ENCODE measurements at regions not wholly inside any gene's neighbourhood (a gene's known extent, or its start where the extent isn't known, plus 50 kb on each side); places are given as distances from the start of the nearest gene placed in this dataset.

DNA sequence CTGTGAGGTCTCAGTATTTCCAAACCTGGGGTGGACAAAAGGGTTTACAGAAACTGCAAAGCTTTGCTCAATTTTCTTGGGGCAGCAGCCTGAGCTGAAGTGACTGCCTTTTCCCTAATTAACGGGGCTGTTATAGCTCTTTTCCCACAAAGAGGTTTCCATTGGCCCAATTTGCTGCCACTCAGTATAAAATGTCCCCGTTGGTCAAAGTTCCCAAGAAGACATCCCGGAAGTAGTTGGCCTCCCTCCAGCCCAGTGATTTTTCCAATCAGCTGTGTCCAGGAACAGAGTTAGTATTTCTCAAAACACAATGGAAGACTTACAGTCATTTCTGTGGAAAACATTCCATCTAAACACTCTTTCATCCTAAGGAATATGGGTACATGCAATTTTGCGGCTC lies 643.6 kb downstream of the ACTL7B start:
- no peak for DNase-seq

- DNase-seq, result no peak
Measured at GRCh38 chr9:108211411-108211955, 644.3 kb downstream of the ACTL7B start.

DNA sequence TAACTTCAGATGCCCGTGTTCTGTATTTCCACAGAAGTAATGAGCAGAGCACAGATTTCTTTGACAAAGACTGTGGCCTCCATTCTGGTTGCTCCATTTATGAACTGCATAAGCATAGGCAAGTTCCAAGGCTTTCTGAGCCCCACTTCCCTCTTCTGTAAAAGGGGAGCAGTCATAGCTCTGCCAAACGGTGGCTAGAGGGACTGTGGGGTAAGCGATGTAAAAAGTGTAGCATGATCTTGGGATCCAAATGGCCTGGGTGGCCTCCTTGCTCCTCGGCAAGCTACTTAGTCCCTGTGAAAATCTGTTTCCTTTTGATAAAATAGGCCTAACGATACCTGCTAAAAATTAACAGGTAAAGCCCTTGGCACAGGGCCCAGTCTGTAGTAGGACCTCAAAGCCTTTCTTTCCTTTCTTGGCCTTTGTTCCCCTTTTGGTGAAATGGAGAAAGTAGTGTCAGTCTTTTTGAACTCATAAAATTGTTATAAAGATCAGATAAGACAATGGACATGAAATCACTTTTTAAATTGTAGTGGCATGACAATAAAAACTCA lies 646.6 kb downstream of the ACTL7B start:
- DNase-seq, result no peak

GRCh38 chr9:108207561-108208165 lies 648.1 kb downstream of the ACTL7B start:
- DNase-seq, result peak; percentile 11

DNA sequence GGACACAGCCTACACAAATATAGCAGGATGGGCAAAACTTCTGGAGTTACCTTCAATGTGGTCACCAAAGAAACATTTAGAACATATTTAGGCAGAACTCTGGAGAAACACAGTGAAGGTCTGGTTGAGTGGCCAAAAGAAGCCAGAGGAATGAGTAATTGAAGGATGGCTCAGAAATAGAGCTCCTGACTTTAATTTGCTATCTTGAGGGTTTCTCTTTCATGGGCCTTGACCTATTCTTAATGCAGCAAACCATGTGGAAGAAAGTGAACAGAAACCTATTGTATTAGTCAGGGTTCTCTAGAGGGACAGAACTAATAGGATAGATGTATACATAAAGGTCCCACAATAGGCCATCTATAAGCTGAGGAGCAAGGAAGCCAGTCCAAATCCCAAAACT lies 650.5 kb downstream of the ACTL7B start:
- no peak for DNase-seq

DNA sequence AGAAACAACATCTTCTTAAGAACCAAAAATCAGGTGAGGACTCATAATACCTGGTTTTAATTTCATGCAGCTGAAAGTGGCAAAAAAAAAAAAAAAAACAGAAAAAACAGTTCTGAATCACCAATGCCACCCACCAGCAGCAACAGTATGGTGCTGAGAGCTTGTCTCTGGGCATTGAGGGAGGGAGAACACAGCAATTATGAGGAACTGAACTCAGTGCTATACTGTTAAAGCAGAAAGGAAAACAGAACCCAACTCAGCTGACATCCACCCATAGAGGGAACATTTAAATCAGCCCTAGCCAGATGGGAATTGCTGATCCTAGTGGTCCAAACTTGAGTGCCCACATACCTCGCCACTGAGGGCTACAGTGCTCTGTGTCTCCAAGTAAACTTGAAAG lies 657.9 kb downstream of the ACTL7B start:
- DNase-seq, result no peak

DNA sequence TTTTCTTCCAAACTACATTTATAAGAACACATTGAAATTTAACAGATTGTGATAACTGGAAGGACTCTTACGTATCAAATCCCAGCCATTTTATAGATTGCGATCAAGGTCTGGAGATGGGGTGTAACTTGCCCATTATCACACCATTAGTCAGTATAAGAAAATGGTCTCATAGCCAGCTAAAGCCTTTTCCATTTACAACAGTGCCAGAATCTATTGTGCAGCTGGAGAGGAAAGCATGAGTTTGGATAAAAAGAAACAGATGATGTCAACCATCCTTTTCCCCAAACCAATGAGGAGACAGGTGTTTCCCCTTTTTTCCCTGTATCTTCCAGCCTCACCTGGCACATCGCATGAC lies 658.8 kb downstream of the ACTL7B start:
- no peak for DNase-seq

- no peak for DNase-seq
Measured at GRCh38 chr9:108196332-108197007, 659.3 kb downstream of the ACTL7B start.

- no peak for DNase-seq
Measured at GRCh38 chr9:108194154-108194553, 661.6 kb downstream of the ACTL7B start.

- no peak for DNase-seq
Measured at GRCh38 chr9:108193026-108193710, 662.6 kb downstream of the ACTL7B start.

DNA sequence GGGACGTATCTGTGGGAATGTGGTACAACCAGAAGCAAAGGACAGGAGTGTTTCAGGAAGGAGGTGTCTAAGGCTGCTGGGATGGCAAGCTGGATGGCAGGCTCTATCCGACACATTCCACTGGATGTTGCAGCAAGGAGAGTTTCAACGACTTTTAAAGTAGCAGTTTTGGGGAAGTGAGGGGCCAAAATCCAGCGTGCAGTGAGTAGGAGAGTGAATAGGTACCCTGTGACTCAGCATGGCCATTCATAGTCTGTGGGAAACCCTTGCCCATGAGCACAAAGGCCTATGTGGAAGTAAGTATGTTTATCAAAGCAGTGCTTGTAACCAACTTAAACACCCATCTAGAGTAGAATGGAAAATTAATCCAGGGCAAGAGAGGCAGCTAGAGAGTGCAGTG lies 664.7 kb downstream of the ACTL7B start:
- DNase-seq, result no peak

- DNase-seq, result no peak
Measured at GRCh38 chr9:108188976-108189375, 666.8 kb downstream of the ACTL7B start.

DNA sequence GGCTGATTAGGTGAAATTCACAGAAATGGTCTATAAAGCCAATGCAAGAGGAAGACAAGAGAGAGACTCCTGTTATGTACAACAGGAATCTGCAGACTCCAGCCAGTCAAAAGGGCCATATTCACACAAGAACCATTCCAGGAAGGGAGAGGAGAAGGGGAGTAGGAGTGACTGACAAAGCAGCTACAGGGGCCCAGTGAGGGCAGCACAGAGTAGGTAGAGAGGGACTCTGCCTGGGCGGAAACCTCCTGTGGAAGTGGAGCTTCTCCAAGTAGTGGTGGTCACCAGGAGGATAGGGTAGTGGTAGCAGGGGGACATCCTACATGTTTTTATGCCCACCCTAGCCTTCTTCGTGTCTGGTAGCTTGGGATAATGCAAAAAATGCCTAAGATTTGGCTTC lies 667.3 kb downstream of the ACTL7B start:
- no peak for DNase-seq

DNA sequence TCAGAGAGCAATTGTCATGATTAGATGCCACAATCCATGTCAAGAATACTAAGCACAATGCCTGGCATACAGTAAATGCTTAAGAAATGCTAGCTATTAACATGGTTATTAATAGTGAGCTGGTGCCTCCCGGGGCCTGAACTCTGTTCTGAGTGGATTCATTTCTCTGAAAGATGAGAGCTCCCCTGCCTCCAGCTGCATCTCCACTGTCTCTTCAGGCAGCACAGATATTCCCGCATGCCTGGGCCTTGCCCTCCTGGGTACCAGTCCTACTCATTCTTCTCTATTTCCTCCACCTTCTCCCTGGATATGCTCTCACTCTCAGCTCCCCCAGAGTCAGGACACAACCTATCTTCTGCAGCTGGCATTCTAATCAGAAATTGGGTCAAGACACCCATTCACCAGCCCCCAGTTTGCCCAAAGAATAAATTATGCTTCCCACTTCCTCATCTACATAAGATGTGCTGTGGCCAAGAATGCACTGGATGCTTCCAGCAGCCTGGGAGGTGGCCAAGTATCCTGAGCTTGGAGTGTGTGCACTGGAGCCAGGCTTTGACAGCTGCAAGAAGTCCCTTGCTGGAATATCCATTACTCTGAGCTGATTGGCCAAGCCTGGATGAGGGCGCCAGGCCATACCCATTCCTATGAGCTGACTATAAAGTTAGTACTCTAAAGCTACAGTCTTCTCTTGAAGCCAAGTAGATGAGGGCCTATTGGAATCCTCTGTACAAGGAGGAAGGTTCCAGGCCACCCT lies 669.0 kb downstream of the ACTL7B start:
- peak; percentile 44 for DNase-seq

GRCh38 chr9:108185613-108186012 lies 670.2 kb downstream of the ACTL7B start:
- DNase-seq, result no peak

DNA sequence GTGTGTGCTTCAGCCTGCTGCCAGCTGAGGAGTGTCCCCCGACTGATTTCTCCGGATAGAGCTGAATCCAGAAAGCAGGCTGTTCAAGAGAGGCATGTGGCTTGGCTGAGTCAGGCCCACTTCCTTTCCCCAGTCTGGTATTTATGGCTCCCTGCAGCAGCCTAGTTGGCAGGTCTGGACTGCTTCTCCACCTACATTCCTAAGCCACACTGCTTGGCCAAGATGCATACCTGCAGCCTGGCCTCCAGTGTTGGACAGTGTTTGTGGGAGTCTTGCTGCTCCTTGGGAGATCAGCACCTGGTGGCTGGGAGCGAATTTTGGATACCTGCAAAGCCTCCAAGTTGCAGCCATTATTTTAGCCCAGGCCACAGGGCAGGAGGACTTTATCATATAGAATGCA lies 670.8 kb downstream of the ACTL7B start:
- peak; percentile 69 for DNase-seq

DNA sequence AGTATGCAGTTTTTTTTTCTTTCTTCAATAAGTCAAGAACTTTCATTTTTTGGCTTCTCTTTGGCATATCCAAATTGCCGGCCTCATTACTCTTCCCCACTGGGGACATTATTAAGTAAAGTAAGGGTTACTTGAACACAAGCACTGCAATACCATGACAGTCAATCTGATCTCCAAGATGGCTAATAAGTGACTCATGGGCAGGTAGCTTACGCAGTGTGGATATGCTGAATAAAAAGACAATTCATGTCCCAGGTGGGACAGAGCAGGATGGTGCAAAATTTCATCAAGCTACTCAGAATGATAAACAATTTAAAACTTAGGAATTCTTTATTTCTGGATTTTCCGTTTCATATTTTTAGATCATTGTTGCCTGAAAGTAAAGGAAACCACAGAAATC lies 671.8 kb downstream of the ACTL7B start:
- no peak for DNase-seq

DNA sequence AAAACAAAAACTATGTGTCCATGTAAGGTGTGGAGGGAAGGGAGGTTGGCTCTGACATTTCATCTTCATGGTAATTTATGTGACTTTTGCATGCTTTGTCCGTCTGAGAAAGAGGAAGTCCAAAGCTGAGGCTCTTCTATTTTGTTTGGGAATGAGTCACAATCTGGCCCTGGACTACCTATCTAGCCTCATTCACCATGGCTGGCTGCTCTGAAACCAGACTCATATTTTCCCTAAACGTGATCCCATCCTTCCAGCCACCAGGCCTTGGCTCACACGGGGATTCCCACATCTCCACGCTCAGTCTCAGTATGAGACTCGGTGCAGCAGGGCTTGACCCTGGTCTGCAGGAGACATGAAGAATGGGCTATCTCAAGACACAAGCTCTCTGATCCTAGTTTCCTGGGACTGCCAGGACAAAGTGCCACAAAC lies 672.8 kb downstream of the ACTL7B start:
- peak; percentile 41 for DNase-seq

GRCh38 chr9:108182270-108182669 lies 673.5 kb downstream of the ACTL7B start:
- no peak for DNase-seq

- DNase-seq, result no peak
Measured at GRCh38 chr9:108181441-108181840, 674.3 kb downstream of the ACTL7B start.

DNA sequence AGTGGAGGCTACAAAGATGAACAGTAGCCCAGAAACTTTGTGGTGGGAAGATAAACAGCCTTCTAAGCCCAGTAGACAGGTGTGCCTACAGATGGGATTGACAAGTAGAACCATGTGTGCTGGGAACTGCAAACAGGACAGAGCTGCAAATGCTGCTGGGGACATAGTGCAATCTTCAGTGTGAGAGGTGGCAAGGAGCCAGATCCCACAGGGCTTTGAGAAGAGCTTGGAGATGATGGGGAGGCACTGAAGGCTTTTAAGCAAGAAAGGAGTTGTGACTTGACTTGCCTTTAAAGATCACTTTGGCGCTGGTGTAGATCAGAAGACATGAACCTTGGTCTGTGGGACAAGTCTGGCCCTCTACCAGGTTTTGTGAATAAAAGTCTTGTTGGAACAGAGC lies 675.2 kb downstream of the ACTL7B start:
- DNase-seq, result no peak

GRCh38 chr9:108178318-108178717 lies 677.5 kb downstream of the ACTL7B start:
- no peak for DNase-seq

DNA sequence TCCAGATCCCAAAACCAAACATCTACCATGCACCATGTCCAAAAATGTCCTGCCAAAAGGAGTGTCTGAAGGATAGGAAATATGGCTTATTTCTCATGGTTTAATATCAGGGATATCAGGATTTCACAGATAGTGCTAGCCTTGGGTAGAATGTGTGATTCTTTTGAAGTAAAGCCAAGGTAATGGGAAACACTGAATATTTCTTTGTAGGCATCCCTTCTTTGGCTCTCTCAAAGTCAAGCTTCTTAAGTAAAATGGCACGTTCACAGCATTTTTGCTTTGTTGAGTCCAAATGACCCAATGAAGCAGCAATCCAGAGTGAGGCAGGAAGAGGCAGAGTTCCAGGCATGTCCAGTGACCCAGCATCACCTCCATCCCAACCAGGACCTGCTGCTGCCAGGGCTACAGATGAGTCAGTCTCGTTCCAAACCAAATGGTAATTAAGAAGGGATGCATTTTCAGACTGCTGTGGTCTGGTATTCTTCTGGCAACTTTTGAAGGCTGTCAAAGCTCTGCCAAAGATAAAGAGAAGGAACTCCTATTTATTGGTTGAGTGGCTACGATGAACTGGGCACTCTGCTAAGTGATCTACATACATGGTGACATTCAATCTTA lies 678.8 kb upstream of the KLF4 start:
- peak; percentile 69 for DNase-seq

Data from EL (cell line).